ENCODE measurements at regions not wholly inside any gene's neighbourhood (a gene's known extent, or its start where the extent isn't known, plus 50 kb on each side); places are given as distances from the start of the nearest gene placed in this dataset.

- TF ChIP-seq MAX (IDR thresholded peaks at IDR 0.05) (no peak), JUND (IDR thresholded peaks at IDR 0.05) (no peak), SIN3A (IDR thresholded peaks at IDR 0.05; ENCODE audit: low read depth) (no peak)
These were observed 129.4 kb downstream of the C9orf50 start (continued) for GRCh38 chr9:129491487-129491855.

- Histone ChIP-seq H3K27me3 (ENCODE audit: insufficient read depth, low read length) (no peaks in the 10 kb centered on the region), H3K4me2 (ENCODE audit: low read length) (peak overlapping the region; percentile 92), H3K9me3 (ENCODE audit: control insufficient read depth in 1 of 2, insufficient read depth in 1 of 2, low read depth in 1 of 2, low read length in 2 of 2) (no peaks in the 10 kb centered on the region), H3K36me3 (ENCODE audit: control insufficient read depth in 1 of 2, insufficient read depth in 2 of 2, low read length in 2 of 2) (no peaks in the 10 kb centered on the region), H3K27ac (ENCODE audit: low read depth, low read length) (peak overlapping the region; percentile 100), H3K9ac (ENCODE audit: low read length) (peak overlapping the region; percentile 89), H3K4me1 (ENCODE audit: control insufficient read depth in 1 of 2, insufficient read depth in 2 of 2, low read length in 2 of 2) (peaks cover 76 to 100% of the 10 kb centered on the region in 2 experiments), H4K20me1 (ENCODE audit: insufficient read depth) (no peaks in the 10 kb centered on the region), H2AFZ (ENCODE audit: low read depth, low read length, poor library complexity, severe bottlenecking) (no peak overlapping the region), H3K4me3 (replicated peaks in 1 of 2; ENCODE audit: low read depth in 1 of 2, low read length in 2 of 2) (peak overlapping the region; percentile 50 to 58), H3K79me2 (ENCODE audit: insufficient read depth, low read length) (peaks cover 43% of the 10 kb centered on the region), H3K9me2 (ENCODE audit: insufficient read depth) (no peaks in the 10 kb centered on the region)
- BruUV-seq (replicated peaks), result no TSS peak
- ATAC-seq (no peak), DNase-seq (ENCODE audit: low read depth, low spot score) (no peak)
- intact Hi-C loops (cut with micrococcal nuclease), result no loop called here
- ChIA-PET RAD21 (ENCODE audit: low non-redundant PET in 1 of 2, low total read pairs in 2 of 2, uncharacterized antibody in 2 of 2, unreplicated experiment in 2 of 2) (interaction anchor here in 1 of 2 experiments (0.6 kb wide), 1 partner anchor 12 kb away, joined by 3 read pairs; no protein-coding TSS in a partner anchor), CTCF (no interaction called here), POLR2A (interaction anchor here (1.0 to 2.9 kb wide), 6 partner anchors 79 to 318 kb away, joined by 3 to 15 read pairs (median 6); partner anchors contain the start of gene IER5L)
- no peak for TF ChIP-seq SIN3A (IDR thresholded peaks at IDR 0.05; ENCODE audit: low read depth)
- TF ChIP-seq ZNF274 (IDR thresholded peaks at IDR 0.05; ENCODE audit: low read depth, low read length), result no peak
- no peak for TF ChIP-seq TCF7L2 (IDR thresholded peaks at IDR 0.05; ENCODE audit: borderline replicate concordance, extremely low read depth, insufficient read depth, insufficient read length)
- TF ChIP-seq RAD21 (IDR thresholded peaks at IDR 0.05; ENCODE audit: low read depth), result no peak
- TF ChIP-seq FOSL1 (IDR thresholded peaks at IDR 0.05; ENCODE audit: low read depth), result no peak
- no peak for TF ChIP-seq ZFX (IDR thresholded peaks at IDR 0.05)
- TF ChIP-seq, protein P1, sequence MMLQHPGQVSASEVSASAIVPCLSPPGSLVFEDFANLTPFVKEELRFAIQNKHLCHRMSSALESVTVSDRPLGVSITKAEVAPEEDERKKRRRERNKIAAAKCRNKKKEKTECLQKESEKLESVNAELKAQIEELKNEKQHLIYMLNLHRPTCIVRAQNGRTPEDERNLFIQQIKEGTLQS (IDR thresholded peaks at IDR 0.05), result no peak
- TF ChIP-seq ELF1 (IDR thresholded peaks at IDR 0.05; ENCODE audit: borderline replicate concordance, low read depth), result no peak
- no peak for TF ChIP-seq MAX (IDR thresholded peaks at IDR 0.05)
- no peak for TF ChIP-seq EGR1 (IDR thresholded peaks at IDR 0.05; ENCODE audit: low read depth)
- no peak for TF ChIP-seq POLR2A (IDR thresholded peaks at IDR 0.05; ENCODE audit: borderline replicate concordance, extremely low read depth, insufficient read depth, insufficient read length)
- TF ChIP-seq SRF (IDR thresholded peaks at IDR 0.05; ENCODE audit: low read depth), result no peak
- no peak for TF ChIP-seq JUND (IDR thresholded peaks at IDR 0.05)
- TF ChIP-seq, protein P2, sequence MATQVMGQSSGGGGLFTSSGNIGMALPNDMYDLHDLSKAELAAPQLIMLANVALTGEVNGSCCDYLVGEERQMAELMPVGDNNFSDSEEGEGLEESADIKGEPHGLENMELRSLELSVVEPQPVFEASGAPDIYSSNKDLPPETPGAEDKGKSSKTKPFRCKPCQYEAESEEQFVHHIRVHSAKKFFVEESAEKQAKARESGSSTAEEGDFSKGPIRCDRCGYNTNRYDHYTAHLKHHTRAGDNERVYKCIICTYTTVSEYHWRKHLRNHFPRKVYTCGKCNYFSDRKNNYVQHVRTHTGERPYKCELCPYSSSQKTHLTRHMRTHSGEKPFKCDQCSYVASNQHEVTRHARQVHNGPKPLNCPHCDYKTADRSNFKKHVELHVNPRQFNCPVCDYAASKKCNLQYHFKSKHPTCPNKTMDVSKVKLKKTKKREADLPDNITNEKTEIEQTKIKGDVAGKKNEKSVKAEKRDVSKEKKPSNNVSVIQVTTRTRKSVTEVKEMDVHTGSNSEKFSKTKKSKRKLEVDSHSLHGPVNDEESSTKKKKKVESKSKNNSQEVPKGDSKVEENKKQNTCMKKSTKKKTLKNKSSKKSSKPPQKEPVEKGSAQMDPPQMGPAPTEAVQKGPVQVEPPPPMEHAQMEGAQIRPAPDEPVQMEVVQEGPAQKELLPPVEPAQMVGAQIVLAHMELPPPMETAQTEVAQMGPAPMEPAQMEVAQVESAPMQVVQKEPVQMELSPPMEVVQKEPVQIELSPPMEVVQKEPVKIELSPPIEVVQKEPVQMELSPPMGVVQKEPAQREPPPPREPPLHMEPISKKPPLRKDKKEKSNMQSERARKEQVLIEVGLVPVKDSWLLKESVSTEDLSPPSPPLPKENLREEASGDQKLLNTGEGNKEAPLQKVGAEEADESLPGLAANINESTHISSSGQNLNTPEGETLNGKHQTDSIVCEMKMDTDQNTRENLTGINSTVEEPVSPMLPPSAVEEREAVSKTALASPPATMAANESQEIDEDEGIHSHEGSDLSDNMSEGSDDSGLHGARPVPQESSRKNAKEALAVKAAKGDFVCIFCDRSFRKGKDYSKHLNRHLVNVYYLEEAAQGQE (IDR thresholded peaks at IDR 0.05; ENCODE audit: low read depth), result no peak
- no peak for TF ChIP-seq EZH2phosphoT487 (IDR thresholded peaks at IDR 0.05; ENCODE audit: borderline replicate concordance)
These were observed 130.1 kb downstream of the C9orf50 start for GRCh38 chr9:129490583-129491486.
